MM.1S (cell line): ENCODE measurements at regions not wholly inside any gene's neighbourhood (a gene's known extent, or its start where the extent isn't known, plus 50 kb on each side); places are given as distances from the start of the nearest gene placed in this dataset.

Source experiments
- EZH2 ChIP-seq: fragments of 300-600 bp; sonication (generic); optimal IDR thresholded peaks from 2 replicates; pipeline ENCODE3; 2017; ENCODE audit warnings: low read depth, mild to moderate bottlenecking, antibody characterized with exemption, low read length, mixed read lengths
- EZH2phosphoT487 ChIP-seq: fragments of 300-600 bp; sonication (generic); IDR thresholded peaks from 2 replicates; pipeline ENCODE4 v1.6.1; 2018; ENCODE audit warnings: antibody characterized with exemption, low read length
- TF ChIP-seq, protein P1 (sequence below): fragments of 300-600 bp; sonication (generic); IDR thresholded peaks from 2 replicates; pipeline ENCODE4 v1.5.1; 2016; ENCODE audit warnings: antibody characterized with exemption, low read length, mixed read lengths

DNA sequence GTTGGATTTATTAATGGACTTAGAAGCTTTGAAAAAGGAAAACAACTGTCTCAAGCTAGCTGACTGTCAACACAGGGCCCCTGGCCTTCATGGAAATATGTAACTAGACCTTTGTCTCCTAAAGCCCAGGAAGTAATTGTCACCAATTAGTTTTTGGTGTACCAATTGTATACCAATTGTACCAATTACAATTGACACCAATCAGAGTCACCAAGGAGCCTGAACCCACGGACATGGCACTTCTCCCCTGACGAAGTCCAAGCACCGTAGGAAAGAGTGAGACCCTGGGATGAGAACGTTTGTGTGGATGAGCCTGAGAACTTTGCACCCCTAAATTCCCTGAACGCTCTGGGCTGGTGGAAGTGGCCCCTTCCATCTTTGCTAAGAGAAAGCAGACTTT is 129.0 kb downstream of the ENGASE start:
- TF ChIP-seq, protein P1, sequence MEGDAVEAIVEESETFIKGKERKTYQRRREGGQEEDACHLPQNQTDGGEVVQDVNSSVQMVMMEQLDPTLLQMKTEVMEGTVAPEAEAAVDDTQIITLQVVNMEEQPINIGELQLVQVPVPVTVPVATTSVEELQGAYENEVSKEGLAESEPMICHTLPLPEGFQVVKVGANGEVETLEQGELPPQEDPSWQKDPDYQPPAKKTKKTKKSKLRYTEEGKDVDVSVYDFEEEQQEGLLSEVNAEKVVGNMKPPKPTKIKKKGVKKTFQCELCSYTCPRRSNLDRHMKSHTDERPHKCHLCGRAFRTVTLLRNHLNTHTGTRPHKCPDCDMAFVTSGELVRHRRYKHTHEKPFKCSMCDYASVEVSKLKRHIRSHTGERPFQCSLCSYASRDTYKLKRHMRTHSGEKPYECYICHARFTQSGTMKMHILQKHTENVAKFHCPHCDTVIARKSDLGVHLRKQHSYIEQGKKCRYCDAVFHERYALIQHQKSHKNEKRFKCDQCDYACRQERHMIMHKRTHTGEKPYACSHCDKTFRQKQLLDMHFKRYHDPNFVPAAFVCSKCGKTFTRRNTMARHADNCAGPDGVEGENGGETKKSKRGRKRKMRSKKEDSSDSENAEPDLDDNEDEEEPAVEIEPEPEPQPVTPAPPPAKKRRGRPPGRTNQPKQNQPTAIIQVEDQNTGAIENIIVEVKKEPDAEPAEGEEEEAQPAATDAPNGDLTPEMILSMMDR, result no peak
- no peak for TF ChIP-seq EZH2
- TF ChIP-seq EZH2phosphoT487, result no peak
